ENCODE measurements at regions not wholly inside any gene's neighbourhood (a gene's known extent, or its start where the extent isn't known, plus 50 kb on each side); places are given as distances from the start of the nearest gene placed in this dataset.

GRCh38 chr20:41861772-41862422, 243.7 kb upstream of the CHD6 start:
- ATAC-seq (no peak), FAIRE-seq (no peak), DNase-seq (ENCODE audit: low read depth, low spot score) (no peak)
- in situ Hi-C loops (cut with MboI) (no loop called here), intact Hi-C loops (cut with micrococcal nuclease; ENCODE audit: unreplicated experiment) (no loop called here)
- H3K4me2 ChIP-seq (ENCODE audit: control insufficient read depth, insufficient read depth) = no peak overlapping the region
- no peaks in the 10 kb centered on the region for H3K36me3 ChIP-seq (ENCODE audit: control insufficient read depth in 2 of 2, insufficient read depth in 2 of 2, low read length in 1 of 2)
- 12% methylated on average over 6 of the region's 6 CpGs for WGBS (ENCODE audit: insufficient coverage, insufficient replicate concordance, low lambda C conversion rate, missing lambda C conversion rate)
- H3K79me2 ChIP-seq (ENCODE audit: control insufficient read depth, insufficient read depth, low read length) = no peaks in the 10 kb centered on the region
- H3K27ac ChIP-seq (ENCODE audit: control insufficient read depth, insufficient read depth) = no peak overlapping the region
- TF ChIP-seq RCOR1 (conservative IDR thresholded peaks at IDR 0.05; ENCODE audit: low read depth, low read length) = no peak
- TF ChIP-seq, protein P1, sequence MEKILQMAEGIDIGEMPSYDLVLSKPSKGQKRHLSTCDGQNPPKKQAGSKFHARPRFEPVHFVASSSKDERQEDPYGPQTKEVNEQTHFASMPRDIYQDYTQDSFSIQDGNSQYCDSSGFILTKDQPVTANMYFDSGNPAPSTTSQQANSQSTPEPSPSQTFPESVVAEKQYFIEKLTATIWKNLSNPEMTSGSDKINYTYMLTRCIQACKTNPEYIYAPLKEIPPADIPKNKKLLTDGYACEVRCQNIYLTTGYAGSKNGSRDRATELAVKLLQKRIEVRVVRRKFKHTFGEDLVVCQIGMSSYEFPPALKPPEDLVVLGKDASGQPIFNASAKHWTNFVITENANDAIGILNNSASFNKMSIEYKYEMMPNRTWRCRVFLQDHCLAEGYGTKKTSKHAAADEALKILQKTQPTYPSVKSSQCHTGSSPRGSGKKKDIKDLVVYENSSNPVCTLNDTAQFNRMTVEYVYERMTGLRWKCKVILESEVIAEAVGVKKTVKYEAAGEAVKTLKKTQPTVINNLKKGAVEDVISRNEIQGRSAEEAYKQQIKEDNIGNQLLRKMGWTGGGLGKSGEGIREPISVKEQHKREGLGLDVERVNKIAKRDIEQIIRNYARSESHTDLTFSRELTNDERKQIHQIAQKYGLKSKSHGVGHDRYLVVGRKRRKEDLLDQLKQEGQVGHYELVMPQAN (conservative IDR thresholded peaks at IDR 0.05) = no peak
- TF ChIP-seq STAT1 (conservative IDR thresholded peaks at IDR 0.05) = no peak
- TF ChIP-seq DPF2 (IDR thresholded peaks at IDR 0.05) = no peak
- TF ChIP-seq SPI1 (IDR thresholded peaks at IDR 0.05; ENCODE audit: borderline replicate concordance, insufficient read depth, low read depth, low read length) = no peak
- no peak for TF ChIP-seq HSF1 (IDR thresholded peaks at IDR 0.05; ENCODE audit: low read depth, low read length)
- TF ChIP-seq MEF2B (IDR thresholded peaks at IDR 0.05; ENCODE audit: partially characterized antibody, poor library complexity, severe bottlenecking) = no peak
- TF ChIP-seq MTA3 (IDR thresholded peaks at IDR 0.05; ENCODE audit: borderline replicate concordance, low read length) = no peak
- TF ChIP-seq NR2C2 (IDR thresholded peaks at IDR 0.05; ENCODE audit: borderline replicate concordance, control insufficient read depth, insufficient read length, low read depth) = no peak
- no peak for TF ChIP-seq ZNF24 (IDR thresholded peaks at IDR 0.05)
- TF ChIP-seq SP1 (IDR thresholded peaks at IDR 0.05; ENCODE audit: low read depth, low read length) = no peak
- TF ChIP-seq KDM1A (IDR thresholded peaks at IDR 0.05; ENCODE audit: borderline replicate concordance) = no peak
- no peak for TF ChIP-seq FOXK2 (IDR thresholded peaks at IDR 0.05)
- ChIA-PET POLR2A (no interaction called here), CTCF (no interaction called here), RAD21 (ENCODE audit: unreplicated experiment) (no interaction called here), SMC1A (ENCODE audit: uncharacterized antibody, unreplicated experiment) (no interaction called here)
- BruUV-seq (replicated peaks) = no TSS peak
- no peaks in the 10 kb centered on the region for H3K4me1 ChIP-seq (ENCODE audit: control insufficient read depth, insufficient read depth, low read length)
- H3K4me3 ChIP-seq = no peak overlapping the region
- no peaks in the 10 kb centered on the region for H4K20me1 ChIP-seq (ENCODE audit: control insufficient read depth, insufficient read depth)
- no peak overlapping the region for H2AFZ ChIP-seq (ENCODE audit: control insufficient read depth, low read depth, low read length)
- H3K9ac ChIP-seq (ENCODE audit: control insufficient read depth, insufficient read depth, low read length) = no peak overlapping the region
- H3K9me3 ChIP-seq (replicated peaks; ENCODE audit: control insufficient read depth, insufficient read depth, low read length) = no peaks in the 10 kb centered on the region; the same call in 2 of the 3 replicates
- no peaks in the 10 kb centered on the region for H3K27me3 ChIP-seq (replicated peaks in 1 of 2; ENCODE audit: control insufficient read depth in 2 of 2, insufficient read depth in 2 of 2, low read length in 1 of 2)
